ENCODE measurements at regions not wholly inside any gene's neighbourhood (a gene's known extent, or its start where the extent isn't known, plus 50 kb on each side); places are given as distances from the start of the nearest gene placed in this dataset.

DNA sequence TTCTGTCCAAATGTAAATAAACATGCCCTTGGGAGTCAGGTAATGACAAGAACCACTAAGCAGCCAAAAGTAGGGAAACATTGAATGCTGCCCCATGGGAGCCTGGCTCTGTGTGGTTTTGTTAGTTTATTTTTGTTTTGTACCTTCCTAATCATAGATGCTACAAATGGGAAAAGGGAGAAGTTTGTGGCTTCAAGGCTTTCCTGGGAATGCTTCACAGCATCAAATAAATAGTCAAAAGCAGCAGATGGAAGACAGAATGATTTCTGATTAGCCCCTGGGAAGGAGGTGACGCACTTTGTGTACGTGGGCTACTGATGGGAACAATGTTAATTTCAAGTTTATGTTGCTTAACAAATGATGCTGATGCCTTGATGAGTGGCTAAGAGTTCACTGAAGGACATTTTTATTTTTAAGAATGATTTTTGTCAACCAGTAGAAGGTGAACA, 532.7 kb downstream of the BCKDHB start:
- TF ChIP-seq CTCF (IDR thresholded peaks at IDR 0.05), result no peak
- no peak for TF ChIP-seq POLR2A (IDR thresholded peaks at IDR 0.05)
